ENCODE measurements at regions not wholly inside any gene's neighbourhood (a gene's known extent, or its start where the extent isn't known, plus 50 kb on each side); places are given as distances from the start of the nearest gene placed in this dataset.

DNA sequence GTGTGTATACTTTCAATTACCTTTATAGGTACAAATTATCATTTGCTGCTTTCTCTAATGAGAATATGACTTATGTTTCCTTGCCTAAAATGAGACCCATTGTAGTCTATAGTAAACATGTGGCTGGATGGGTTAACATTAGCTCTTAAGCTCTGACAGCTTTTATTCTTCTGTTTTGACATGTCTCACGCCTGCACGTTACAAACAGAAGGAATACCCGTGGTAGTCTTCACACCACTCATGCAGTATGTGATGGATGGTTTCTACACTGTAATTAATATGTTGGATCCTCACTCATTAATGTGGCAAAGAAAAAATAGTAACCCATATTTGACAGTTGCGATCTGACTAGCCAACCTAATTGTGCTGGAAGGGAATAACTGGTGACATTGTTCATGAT is 133.4 kb upstream of the MITF start:
- H3K27ac Mint-ChIP-seq: no peak overlapping the region
- H3K27me3 Mint-ChIP-seq: no peaks in the 10 kb centered on the region
- no peaks in the 10 kb centered on the region for H3K36me3 Mint-ChIP-seq
- H3K9me3 Mint-ChIP-seq: peaks cover 3% of the 10 kb centered on the region
- no peak for ATAC-seq
- no peaks in the 10 kb centered on the region for H3K4me1 Mint-ChIP-seq
- H3K4me3 Mint-ChIP-seq: no peak overlapping the region

DNA sequence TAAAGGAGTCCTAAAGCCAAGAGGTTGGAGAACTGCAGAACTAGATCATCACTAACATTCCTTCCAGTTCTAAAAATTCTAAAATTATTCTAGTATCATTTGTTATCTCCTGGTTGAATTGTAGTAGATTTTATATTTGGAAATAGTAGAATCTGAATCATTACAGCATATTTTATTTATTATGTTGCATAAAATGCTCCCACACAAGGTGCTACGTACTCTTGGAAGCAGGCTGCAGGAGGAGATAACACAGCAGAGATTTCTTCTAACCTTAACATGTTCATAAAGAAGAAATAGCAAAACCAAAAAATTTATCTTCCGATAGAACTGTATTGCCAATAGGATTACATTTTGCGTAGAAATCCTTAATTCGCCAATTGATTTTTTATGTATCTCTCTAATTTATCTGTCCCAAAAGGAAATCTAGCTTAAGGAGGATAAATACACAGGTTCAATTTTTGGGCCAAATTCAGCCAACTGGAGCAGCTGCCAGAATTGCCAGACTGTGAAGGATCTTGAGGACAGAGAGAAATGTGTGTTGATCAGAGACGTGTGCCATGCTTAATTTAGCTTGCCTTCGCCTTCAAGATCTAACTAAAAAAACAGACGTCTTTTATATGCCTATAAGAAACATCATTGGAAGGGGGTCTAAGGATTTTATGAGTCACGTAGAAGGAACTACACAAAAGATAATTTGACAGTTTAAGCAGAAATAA is 134.4 kb upstream of the MITF start:
- H3K4me1 Mint-ChIP-seq: no peaks in the 10 kb centered on the region
- no peaks in the 10 kb centered on the region for H3K36me3 Mint-ChIP-seq

DNA sequence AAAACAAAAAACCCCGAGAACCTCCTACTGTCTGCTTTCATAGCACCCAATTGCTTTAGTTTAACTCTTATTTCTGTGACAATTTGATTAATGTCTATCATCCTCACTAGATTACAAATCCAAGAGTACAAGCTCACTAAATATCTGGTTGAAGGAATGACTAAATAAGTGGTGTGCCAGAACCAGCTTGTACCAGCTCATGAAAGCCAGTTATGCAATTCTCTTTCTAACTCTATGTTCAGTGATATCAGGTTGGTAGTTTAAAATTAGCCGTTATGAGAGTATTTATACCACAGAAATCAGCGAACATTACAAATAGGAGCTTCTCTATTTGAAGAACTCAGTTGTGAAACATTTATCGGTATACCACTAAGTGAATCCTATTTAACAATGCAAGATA is 137.2 kb upstream of the MITF start:
- ATAC-seq: no peak

More for the DNA sequence above, 134.4 kb upstream of the MITF start:
- H3K4me3 Mint-ChIP-seq: no peak overlapping the region
- H3K27ac Mint-ChIP-seq: no peak overlapping the region
- H3K27me3 Mint-ChIP-seq: no peaks in the 10 kb centered on the region
- H3K9me3 Mint-ChIP-seq: peaks cover 6% of the 10 kb centered on the region
- ATAC-seq: no peak

DNA sequence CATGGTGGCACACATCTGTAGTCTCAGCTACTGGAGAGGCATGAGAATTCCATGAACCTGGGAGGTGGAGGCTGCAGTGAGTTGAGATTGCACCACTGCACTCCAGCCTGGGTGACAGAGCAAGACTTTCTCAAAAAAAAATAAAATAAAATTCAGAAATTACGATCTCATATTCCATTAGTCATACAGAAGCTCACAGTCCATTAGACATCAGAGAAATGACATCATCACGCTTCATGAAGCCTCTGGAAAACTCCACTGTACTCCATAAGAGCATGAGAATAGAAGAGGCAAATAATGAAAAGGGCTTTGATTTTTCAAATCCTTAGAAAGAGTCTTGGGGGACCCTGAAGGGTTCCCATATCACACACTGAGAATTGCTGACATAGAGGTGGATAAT is 145.0 kb upstream of the MITF start:
- no peak overlapping the region for H3K27ac Mint-ChIP-seq
- peaks cover 10% of the 10 kb centered on the region for H3K9me3 Mint-ChIP-seq
- H3K4me1 Mint-ChIP-seq: no peaks in the 10 kb centered on the region
- ATAC-seq: no peak
- H3K4me3 Mint-ChIP-seq: no peak overlapping the region
- no peaks in the 10 kb centered on the region for H3K27me3 Mint-ChIP-seq
- no peaks in the 10 kb centered on the region for H3K36me3 Mint-ChIP-seq

More for the DNA sequence above, 137.2 kb upstream of the MITF start:
- no peaks in the 10 kb centered on the region for H3K36me3 Mint-ChIP-seq
- no peak overlapping the region for H3K27ac Mint-ChIP-seq
- H3K27me3 Mint-ChIP-seq: no peaks in the 10 kb centered on the region
- H3K4me1 Mint-ChIP-seq: no peaks in the 10 kb centered on the region
- H3K9me3 Mint-ChIP-seq: peaks cover 3% of the 10 kb centered on the region
- H3K4me3 Mint-ChIP-seq: no peak overlapping the region

DNA sequence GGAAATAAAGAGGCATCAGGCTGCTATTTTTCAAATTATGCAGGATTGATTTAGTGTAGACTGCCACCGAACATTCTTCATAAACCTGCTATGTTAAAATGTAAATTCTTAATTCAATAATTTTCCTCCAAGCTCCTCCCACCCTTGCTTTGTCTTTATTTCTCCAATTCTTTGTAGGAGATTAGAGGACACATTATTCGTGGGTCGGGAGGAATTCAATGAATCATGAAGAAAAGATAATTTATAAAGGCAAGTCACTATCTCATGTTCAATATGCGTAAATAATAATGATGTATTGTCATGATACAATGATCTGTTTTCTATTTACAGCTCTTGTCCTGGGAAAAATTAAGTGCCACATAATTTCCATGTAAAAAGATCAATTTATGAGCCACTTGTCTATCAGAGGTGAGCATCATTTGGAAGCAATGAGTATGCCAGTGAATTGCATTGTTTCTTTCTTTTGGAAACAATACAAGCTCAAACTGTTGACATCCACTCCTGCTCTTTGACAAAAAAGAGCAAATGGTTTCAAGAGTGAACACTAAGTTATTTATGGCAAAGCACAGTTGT is 148.0 kb upstream of the MITF start:
- H3K27me3 Mint-ChIP-seq: no peaks in the 10 kb centered on the region
- H3K4me1 Mint-ChIP-seq: no peaks in the 10 kb centered on the region
- H3K36me3 Mint-ChIP-seq: no peaks in the 10 kb centered on the region
- H3K4me3 Mint-ChIP-seq: no peak overlapping the region
- no peak overlapping the region for H3K27ac Mint-ChIP-seq
- peaks cover 22% of the 10 kb centered on the region for H3K9me3 Mint-ChIP-seq
- ATAC-seq: no peak

DNA sequence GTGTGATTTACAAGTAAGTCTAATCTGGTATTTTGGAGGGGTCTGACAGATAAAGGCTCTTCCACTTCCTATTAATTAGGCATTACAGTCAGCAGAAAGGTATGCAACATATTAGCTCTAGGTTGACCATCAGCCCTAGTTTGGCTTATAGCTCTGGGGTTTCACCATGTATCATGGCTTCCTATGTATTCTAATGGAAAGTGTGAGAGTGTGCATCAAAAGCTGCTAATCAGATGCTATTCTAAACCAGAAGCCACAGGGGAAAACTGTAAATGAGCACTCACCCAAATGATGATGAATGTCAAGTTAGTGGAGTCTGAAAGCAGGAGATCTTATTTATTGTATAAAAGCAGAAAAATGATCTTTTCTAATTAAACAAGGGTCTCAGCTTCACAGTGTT is 149.2 kb upstream of the MITF start:
- H3K27me3 Mint-ChIP-seq: no peaks in the 10 kb centered on the region
- no peaks in the 10 kb centered on the region for H3K36me3 Mint-ChIP-seq
- no peak overlapping the region for H3K27ac Mint-ChIP-seq
- H3K4me1 Mint-ChIP-seq: no peaks in the 10 kb centered on the region
- ATAC-seq: no peak
- no peak overlapping the region for H3K4me3 Mint-ChIP-seq
- peaks cover 24% of the 10 kb centered on the region for H3K9me3 Mint-ChIP-seq

DNA sequence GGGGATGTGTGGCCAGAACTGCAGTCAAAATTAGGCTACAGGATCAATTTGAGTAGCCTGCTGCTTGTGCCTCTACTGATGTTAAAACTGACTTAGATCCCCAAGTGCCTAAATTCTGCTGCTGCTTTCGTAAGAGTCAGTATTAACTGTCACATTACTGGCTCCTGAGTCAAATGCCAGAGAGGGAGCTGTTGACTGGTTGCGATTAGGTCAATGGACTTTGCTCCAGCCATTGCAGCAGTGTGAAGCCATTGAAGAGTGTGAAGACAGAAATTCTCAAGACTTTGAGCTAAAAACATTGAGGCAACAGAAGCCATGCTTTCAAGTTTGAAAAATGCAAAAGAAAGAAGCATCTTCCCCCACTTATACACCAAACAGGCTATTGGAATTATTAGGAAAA is 151.1 kb upstream of the MITF start:
- Mint-ChIP-seq H3K27me3 (no peaks in the 10 kb centered on the region), H3K4me3 (no peak overlapping the region), H3K27ac (no peak overlapping the region), H3K4me1 (no peaks in the 10 kb centered on the region), H3K9me3 (peaks cover 25% of the 10 kb centered on the region), H3K36me3 (no peaks in the 10 kb centered on the region)
- ATAC-seq: no peak

DNA sequence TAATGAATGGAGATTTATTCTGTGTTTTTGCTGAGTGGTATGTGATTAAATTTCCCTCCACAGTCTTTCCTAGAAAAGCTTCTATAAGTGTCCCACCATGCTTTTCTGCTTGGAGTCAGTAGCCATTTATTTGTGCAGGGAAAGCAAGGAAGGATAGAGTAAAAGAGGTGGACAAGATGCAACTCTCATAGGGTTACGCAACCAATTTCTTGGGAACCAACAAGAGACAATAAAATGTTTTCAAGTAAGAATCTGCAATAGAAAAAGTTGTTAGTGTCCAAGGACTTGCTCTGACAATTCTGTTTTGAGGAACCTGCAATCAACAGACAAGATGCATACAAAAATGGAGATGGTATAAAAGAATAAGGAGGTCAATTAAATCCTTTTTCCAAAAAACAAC is 153.8 kb upstream of the MITF start:
- H3K4me1 Mint-ChIP-seq: no peaks in the 10 kb centered on the region
- ATAC-seq: no peak
- H3K4me3 Mint-ChIP-seq: no peak overlapping the region
- peaks cover 20% of the 10 kb centered on the region for H3K9me3 Mint-ChIP-seq
- H3K36me3 Mint-ChIP-seq: no peaks in the 10 kb centered on the region
- H3K27me3 Mint-ChIP-seq: no peaks in the 10 kb centered on the region
- H3K27ac Mint-ChIP-seq: no peak overlapping the region

DNA sequence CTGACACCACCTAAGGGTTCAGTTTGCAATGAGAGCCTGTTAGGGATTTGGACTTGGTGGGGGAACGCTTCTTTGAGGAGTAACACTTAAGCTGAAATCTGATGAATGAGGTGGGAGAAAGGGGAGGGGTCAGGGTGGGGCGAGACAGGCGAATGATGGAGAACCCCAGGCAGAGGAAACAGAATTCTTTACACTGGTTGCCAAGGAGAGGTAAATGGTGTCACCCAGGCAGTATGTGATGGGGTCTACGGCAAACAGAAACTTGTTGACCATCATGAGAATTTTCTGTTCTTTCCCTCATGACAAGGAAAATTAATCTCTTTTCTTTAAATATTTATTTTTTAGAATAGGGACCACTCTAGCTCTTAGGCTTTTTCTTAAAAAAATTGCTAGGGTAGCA is 157.2 kb upstream of the MITF start:
- H3K27ac Mint-ChIP-seq: no peak overlapping the region
- no peaks in the 10 kb centered on the region for H3K4me1 Mint-ChIP-seq
- H3K4me3 Mint-ChIP-seq: no peak overlapping the region
- peaks cover 7% of the 10 kb centered on the region for H3K9me3 Mint-ChIP-seq
- H3K36me3 Mint-ChIP-seq: no peaks in the 10 kb centered on the region
- no peaks in the 10 kb centered on the region for H3K27me3 Mint-ChIP-seq
- no peak for ATAC-seq

DNA sequence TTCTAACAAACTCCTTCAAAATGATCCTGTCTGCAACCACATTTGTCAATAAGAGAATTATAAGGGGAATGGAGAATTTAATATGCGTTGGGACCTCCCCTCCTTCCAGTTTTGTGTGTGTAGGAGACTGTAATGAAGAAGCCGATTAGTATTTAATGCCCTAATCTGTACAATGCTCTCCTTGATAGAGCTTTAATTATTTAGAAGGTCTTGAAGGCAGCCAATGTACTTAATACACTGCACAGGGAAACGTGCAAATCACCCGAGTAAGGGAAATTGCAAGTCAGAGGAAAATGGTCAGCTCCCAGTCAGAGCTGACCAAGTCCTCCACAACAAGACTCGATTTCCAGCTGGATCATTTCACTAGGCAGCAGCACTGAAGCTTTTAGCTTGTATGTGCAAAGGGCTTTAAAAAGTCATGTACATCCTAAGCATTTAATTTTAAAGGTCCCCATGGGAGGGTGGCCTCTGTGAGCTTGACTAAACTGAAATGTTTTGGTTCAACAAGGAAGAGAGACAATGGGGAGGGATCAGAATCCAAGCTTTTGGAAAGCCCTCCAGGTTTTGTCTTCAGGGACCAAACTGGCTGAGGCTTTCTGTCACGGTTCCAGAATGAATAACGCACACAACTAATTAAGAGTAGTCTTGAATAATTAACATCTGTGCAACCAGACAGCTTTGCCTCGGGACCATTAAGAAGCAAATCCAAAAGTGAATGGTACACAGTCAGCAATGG is 159.8 kb upstream of the MITF start:
- no peak overlapping the region for H3K27ac Mint-ChIP-seq
- H3K4me1 Mint-ChIP-seq: no peaks in the 10 kb centered on the region
- H3K27me3 Mint-ChIP-seq: no peaks in the 10 kb centered on the region
- H3K4me3 Mint-ChIP-seq: no peak overlapping the region
- H3K9me3 Mint-ChIP-seq: no peaks in the 10 kb centered on the region
- no peaks in the 10 kb centered on the region for H3K36me3 Mint-ChIP-seq
- no peak for ATAC-seq

DNA sequence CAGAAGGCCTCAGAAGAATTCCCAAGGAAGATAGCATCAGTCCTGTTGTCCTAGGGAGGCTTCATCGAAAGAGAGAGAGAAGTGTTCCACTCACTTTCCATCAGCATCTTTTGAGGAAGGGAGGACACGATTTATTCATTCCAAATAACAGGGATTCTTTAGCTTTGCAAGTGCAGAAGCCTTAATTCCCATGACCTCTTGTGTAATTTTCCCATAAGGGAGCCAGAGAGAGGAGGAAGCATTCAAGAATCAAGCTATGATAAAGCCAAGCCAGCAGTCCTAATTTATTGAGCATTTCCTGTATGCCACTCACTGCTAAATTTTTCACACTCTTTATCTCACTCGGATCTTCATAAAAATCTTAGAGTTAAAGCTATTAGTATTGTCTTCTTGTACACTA is 169.7 kb upstream of the MITF start:
- Mint-ChIP-seq H3K27ac (no peak overlapping the region), H3K4me3 (no peak overlapping the region), H3K9me3 (peaks cover 8% of the 10 kb centered on the region), H3K27me3 (no peaks in the 10 kb centered on the region), H3K4me1 (no peaks in the 10 kb centered on the region), H3K36me3 (no peaks in the 10 kb centered on the region)
- no peak for ATAC-seq

DNA sequence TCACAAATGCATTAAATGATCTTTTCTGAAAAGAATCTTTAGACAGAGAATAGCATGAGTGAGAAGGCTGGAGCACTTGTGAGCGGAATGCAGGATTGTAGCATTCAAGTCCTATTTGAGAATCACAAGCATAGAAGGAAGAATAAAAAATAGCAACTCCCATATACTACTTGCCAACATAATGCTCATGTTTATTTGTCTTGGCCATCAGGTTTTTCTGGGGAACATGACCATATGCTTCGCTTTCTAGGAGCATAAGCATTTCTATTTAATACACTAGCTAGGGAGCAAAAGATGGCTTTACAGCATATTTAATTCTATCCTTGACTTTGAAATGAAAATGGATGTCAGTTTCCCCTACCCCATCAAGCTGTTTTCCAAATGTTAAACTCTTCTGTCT is 170.3 kb upstream of the MITF start:
- H3K9me3 Mint-ChIP-seq: peaks cover 8% of the 10 kb centered on the region
- no peaks in the 10 kb centered on the region for H3K27me3 Mint-ChIP-seq
- no peaks in the 10 kb centered on the region for H3K4me1 Mint-ChIP-seq
- H3K27ac Mint-ChIP-seq: no peak overlapping the region
- no peaks in the 10 kb centered on the region for H3K36me3 Mint-ChIP-seq
- H3K4me3 Mint-ChIP-seq: no peak overlapping the region
- ATAC-seq: no peak

DNA sequence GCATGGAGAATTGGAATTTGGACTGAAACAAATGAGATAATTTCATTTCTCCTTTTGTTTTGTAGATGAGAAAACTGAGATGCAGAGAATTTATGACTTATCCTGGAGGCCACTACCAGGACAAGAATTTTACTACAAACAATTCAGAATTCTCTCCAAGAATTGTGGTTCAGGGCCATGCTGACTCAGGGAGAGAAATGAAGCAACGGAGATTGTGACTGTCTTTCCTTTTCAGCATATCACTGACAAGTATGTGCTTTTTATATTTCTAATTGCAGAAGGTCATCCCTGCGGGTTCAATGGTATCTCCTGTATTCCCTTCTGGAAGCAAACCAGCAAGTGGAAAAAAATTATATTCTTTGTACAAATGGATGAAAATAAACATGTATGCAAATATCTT is 170.8 kb upstream of the MITF start:
- Mint-ChIP-seq H3K4me3 (no peak overlapping the region), H3K27ac (no peak overlapping the region), H3K36me3 (no peaks in the 10 kb centered on the region), H3K4me1 (no peaks in the 10 kb centered on the region), H3K9me3 (peaks cover 8% of the 10 kb centered on the region), H3K27me3 (no peaks in the 10 kb centered on the region)
- no peak for ATAC-seq

DNA sequence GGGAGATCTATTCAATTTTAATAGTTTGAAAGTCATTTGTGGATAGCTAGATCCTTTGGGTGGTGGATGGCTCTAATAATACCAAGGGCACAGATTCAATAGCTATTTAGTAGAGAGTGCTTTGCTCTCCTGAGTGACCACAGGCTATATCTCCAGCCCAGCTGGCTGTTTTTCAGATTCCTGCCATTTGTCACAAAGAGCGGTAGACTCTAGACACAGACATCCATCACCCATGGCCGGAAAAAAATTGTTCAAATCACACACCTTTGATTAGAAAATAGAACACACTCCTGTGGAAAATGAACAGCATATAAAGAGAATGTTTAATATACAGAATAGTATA is 171.6 kb upstream of the MITF start:
- ATAC-seq: no peak
- peaks cover 8% of the 10 kb centered on the region for H3K9me3 Mint-ChIP-seq
- no peaks in the 10 kb centered on the region for H3K27me3 Mint-ChIP-seq
- H3K4me3 Mint-ChIP-seq: no peak overlapping the region
- H3K27ac Mint-ChIP-seq: no peak overlapping the region
- no peaks in the 10 kb centered on the region for H3K4me1 Mint-ChIP-seq
- no peaks in the 10 kb centered on the region for H3K36me3 Mint-ChIP-seq

DNA sequence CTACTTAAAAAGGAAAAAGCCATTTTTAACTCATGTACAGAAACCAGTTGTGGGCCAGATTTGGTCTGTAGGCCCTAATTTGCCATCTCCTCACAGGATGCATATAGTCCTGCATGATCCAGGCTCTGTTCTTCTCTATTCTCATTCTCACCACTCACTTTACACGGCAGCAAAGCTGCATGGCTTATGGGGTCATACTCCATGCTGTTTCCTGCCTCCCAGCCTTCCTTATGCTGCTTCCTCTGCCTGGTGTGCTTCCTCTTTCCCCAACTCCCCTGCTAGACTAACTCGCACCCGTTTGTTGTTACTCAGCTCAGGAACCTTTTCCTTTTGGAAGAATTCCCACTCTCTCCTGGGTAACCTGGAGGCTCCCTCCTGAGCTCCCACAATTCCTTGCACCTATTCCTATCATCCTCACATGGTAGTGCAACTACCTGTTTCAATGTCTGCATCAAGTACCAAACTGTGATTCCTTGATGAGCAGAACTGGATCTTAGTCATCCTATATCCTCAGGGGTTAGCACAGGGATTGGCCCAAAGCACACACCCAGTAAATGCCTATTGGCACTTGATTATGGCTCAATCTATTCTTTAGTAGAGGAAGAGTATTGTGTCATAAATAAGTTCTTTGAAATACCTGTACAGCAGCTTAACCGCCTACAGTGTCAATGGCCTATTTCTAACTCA is 172.1 kb upstream of the MITF start:
- Mint-ChIP-seq H3K36me3 (no peaks in the 10 kb centered on the region), H3K9me3 (peaks cover 8% of the 10 kb centered on the region), H3K4me1 (no peaks in the 10 kb centered on the region), H3K4me3 (no peak overlapping the region), H3K27ac (no peak overlapping the region), H3K27me3 (no peaks in the 10 kb centered on the region)
- ATAC-seq: no peak

DNA sequence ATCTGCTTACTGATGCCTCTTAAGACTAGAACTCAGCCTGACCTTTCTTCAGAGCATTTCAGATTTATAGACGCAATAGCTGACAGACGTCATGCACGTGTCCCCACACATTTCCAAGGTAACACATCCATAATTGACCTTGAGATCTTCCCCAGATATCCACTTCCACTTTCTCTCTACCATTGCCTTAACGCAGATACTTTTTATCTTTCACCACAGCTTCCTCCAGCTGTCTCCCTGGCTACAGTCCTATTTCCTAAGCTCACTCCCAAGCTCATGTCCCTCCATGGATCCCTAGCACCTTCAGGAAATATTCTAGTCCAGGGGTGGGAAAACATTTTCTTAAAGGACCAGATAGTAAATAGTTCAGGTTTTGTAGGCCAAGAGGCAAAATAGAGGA is 173.0 kb upstream of the MITF start:
- Mint-ChIP-seq H3K4me1 (no peaks in the 10 kb centered on the region), H3K27ac (no peak overlapping the region), H3K36me3 (no peaks in the 10 kb centered on the region), H3K27me3 (no peaks in the 10 kb centered on the region), H3K4me3 (no peak overlapping the region), H3K9me3 (peaks cover 8% of the 10 kb centered on the region)
- ATAC-seq: no peak

Data from stimulated activated memory B cell treated with anti-CD40 and anti-IgM and Interleukin-4, amounts not matched to agents 10 μg/mL and 1 μg/mL and 100 μg/mL, for 72 hours (primary cell).